IMR-90 (cell line): ENCODE measurements at regions not wholly inside any gene's neighbourhood (a gene's known extent, or its start where the extent isn't known, plus 50 kb on each side); places are given as distances from the start of the nearest gene placed in this dataset.

Source experiments
- ATAC-seq: fragments of 200-7000 bp; cut with Tn5 transposase; 2 replicates; pipeline ENCODE4 v1.9.1; 2020; ENCODE audit warnings: low read depth, mild to moderate bottlenecking, moderate library complexity
- BruUV-seq: library from RNA; stranded (reverse); fragments of 400-500 nt; replicated peaks from 2 replicates; lab custom pipeline; 2021; lab: Mats Ljungman, UMichigan
- CTCF ChIA-PET: fragments of 300-600 bp; formaldehyde crosslinking; extraction: SDS; loops from one replicate; lab custom pipeline; 2021; ENCODE audit warnings: antibody characterized with exemption; lab: Yijun Ruan, JAX
- POLR2A ChIA-PET: fragments of 300-600 bp; sonication (Branson Sonifier 250); formaldehyde crosslinking; loops from one replicate; lab custom pipeline; 2022; ENCODE audit warnings: antibody characterized with exemption; ENCODE audit not compliant: unreplicated experiment; lab: Charles Lee
- DNase-seq: peaks from one replicate; pipeline ENCODE4 v3.0.0; 2013
- H2AFZ ChIP-seq: replicated peaks from 2 replicates; pipeline ENCODE3; 2013; ENCODE audit warnings: low read length, mild to moderate bottlenecking; ENCODE audit not compliant: poor library complexity
- H2AK5ac ChIP-seq: 2 replicates; pipeline ENCODE4 v1.6.1; 2013; ENCODE audit warnings: low read depth, low read length, inconsistent platforms
- H2AK9ac ChIP-seq: replicated peaks from 2 replicates; pipeline ENCODE3; 2013; ENCODE audit warnings: mild to moderate bottlenecking, low read depth, low read length, moderate library complexity; ENCODE audit not compliant: poor library complexity
- H2BK120ac ChIP-seq: 2 replicates; pipeline ENCODE4 v1.6.1; 2013; ENCODE audit warnings: low read depth, low read length, inconsistent platforms
- H2BK15ac ChIP-seq: 3 replicates; pipeline ENCODE4 v1.6.1; 2013; ENCODE audit warnings: low read depth, low read length, inconsistent platforms
- H2BK20ac ChIP-seq: 2 replicates; pipeline ENCODE4 v1.6.1; 2013; ENCODE audit warnings: low read depth, mild to moderate bottlenecking, inconsistent platforms, low read length, moderate library complexity
- H2BK5ac ChIP-seq: 2 replicates; pipeline ENCODE4 v1.6.1; 2013; ENCODE audit warnings: mild to moderate bottlenecking, low read depth, low read length, inconsistent platforms; ENCODE audit not compliant: poor library complexity, severe bottlenecking
- H3K14ac ChIP-seq: replicated peaks from 2 replicates; pipeline ENCODE4 v1.6.1; 2013; ENCODE audit warnings: low read depth, low read length, inconsistent platforms
- H3K18ac ChIP-seq: 2 replicates; pipeline ENCODE4 v1.6.1; 2013; ENCODE audit warnings: low read depth, low read length, control low read depth
- H3K23ac ChIP-seq: 2 replicates; pipeline ENCODE4 v1.6.1; 2013; ENCODE audit warnings: low read depth, low read length, inconsistent platforms
- H3K27ac ChIP-seq: 2 replicates; pipeline ENCODE4 v1.5.1; 2013; ENCODE audit warnings: mild to moderate bottlenecking, control low read depth, low read length; ENCODE audit not compliant: insufficient read depth
- H3K27me3 ChIP-seq: 2 replicates; pipeline ENCODE4 v1.6.1; 2013; ENCODE audit warnings: low read length; ENCODE audit not compliant: control insufficient read depth, insufficient read depth
- H3K36me3 ChIP-seq: 2 replicates; pipeline ENCODE4 v1.6.1; 2013; ENCODE audit warnings: low read length, mixed read lengths; ENCODE audit not compliant: control insufficient read depth, insufficient read depth
- H3K4ac ChIP-seq: 2 replicates; pipeline ENCODE4 v1.6.1; 2013; ENCODE audit warnings: low read depth, low read length, inconsistent platforms
- H3K4me1 ChIP-seq: 2 replicates; pipeline ENCODE4 v1.6.1; 2013; ENCODE audit warnings: low read length, mixed read lengths; ENCODE audit not compliant: control insufficient read depth, insufficient read depth
- H3K4me2 ChIP-seq: 2 replicates; pipeline ENCODE4 v1.6.1; 2013; ENCODE audit warnings: low read depth, mild to moderate bottlenecking, control low read depth, low read length, moderate library complexity
- H3K4me3 ChIP-seq: 2 replicates; pipeline ENCODE4 v1.5.1; 2013; ENCODE audit warnings: low read depth, mild to moderate bottlenecking, control low read depth, low read length, moderate library complexity; ENCODE audit not compliant: insufficient read depth
- H3K56ac ChIP-seq: 2 replicates; pipeline ENCODE4 v1.6.1; 2013; ENCODE audit warnings: low read length, inconsistent platforms; ENCODE audit not compliant: insufficient read depth; ENCODE audit errors: extremely low read depth
- H3K79me1 ChIP-seq, 2 experiments: 2 replicates each; pipeline ENCODE4 v1.6.1; 2013; ENCODE audit warnings: low read length in 2 of 2, inconsistent platforms in 1 of 2, low read depth in 1 of 2
- H3K9ac ChIP-seq: 2 replicates; pipeline ENCODE4 v1.6.1; 2013; ENCODE audit warnings: low read depth, low read length, control low read depth
- H3K9me1 ChIP-seq: 2 replicates; pipeline ENCODE4 v1.6.1; 2013; ENCODE audit warnings: low read length, inconsistent platforms; ENCODE audit not compliant: insufficient read depth
- H3K9me3 ChIP-seq: 2 replicates; pipeline ENCODE4 v1.6.1; 2013; ENCODE audit warnings: low read length; ENCODE audit not compliant: control insufficient read depth, insufficient read depth
- H4K20me1 ChIP-seq: 2 replicates; pipeline ENCODE4 v1.6.1; 2013; ENCODE audit warnings: low read length, inconsistent platforms; ENCODE audit not compliant: insufficient read depth
- H4K5ac ChIP-seq: 2 replicates; pipeline ENCODE4 v1.6.1; 2013; ENCODE audit warnings: mild to moderate bottlenecking, low read depth, low read length, control low read depth
- H4K8ac ChIP-seq, 2 experiments: 2 replicates each; pipeline ENCODE4 v1.6.1; 2013; ENCODE audit warnings: low read depth in 2 of 2, low read length in 2 of 2, control low read depth in 1 of 2, inconsistent platforms in 1 of 2
- H4K91ac ChIP-seq: 2 replicates; pipeline ENCODE4 v1.6.1; 2013; ENCODE audit warnings: low read depth, low read length, inconsistent platforms; ENCODE audit not compliant: insufficient read depth
- CEBPB ChIP-seq: IDR thresholded peaks from 2 replicates; pipeline ENCODE4 v1.6.1; 2012; ENCODE audit warnings: low read depth, low read length, improper control_type of control experiment
- CHD1 ChIP-seq: IDR thresholded peaks from 2 replicates; pipeline ENCODE4 v1.6.1; 2012; ENCODE audit warnings: low read depth, low read length, improper control_type of control experiment
- FOS ChIP-seq: fragments of 150-350 bp; IDR thresholded peaks from 2 replicates; pipeline ENCODE4 v1.6.1; 2016; ENCODE audit warnings: low read depth, low read length
- MXI1 ChIP-seq: IDR thresholded peaks from 2 replicates; pipeline ENCODE4 v1.6.1; 2012; ENCODE audit warnings: low read depth, mild to moderate bottlenecking, low read length, moderate library complexity, borderline replicate concordance
- NFE2L2 ChIP-seq: fragments of 150-350 bp; IDR thresholded peaks from 2 replicates; pipeline ENCODE4 v1.6.1; 2016; ENCODE audit warnings: low read depth, mild to moderate bottlenecking, low read length
- RCOR1 ChIP-seq: IDR thresholded peaks from 2 replicates; pipeline ENCODE4 v1.6.1; 2012; ENCODE audit warnings: mild to moderate bottlenecking, low read length, improper control_type of control experiment; ENCODE audit not compliant: insufficient replicate concordance
- WGBS, 2 experiments: methylation state at CpG; one replicate each; pipeline versions ENCODE4 v1.1.5 to v1.1.7; 2013; ENCODE audit warnings: missing lambda C conversion rate in 2 of 2; ENCODE audit not compliant: insufficient read length in 1 of 2; ENCODE audit errors: extremely low coverage in 2 of 2; 5-methylcytosine and 5-hydroxymethylcytosine counted together
- dilution Hi-C: fragments of 300-500 bp; cut with HindIII; formaldehyde crosslinking; loops from one replicate; pipeline ENCODE4 v1.14.3; 2018; ENCODE audit warnings: low sequenced_read_pairs; ENCODE audit not compliant: unreplicated experiment
- in situ Hi-C: fragments of 300-500 bp; cut with MboI; formaldehyde crosslinking; loops from 3 replicates; pipeline ENCODE4 v1.14.3; 2019; ENCODE audit warnings: low sequenced_read_pairs, inconsistent platforms, mixed read lengths
- intact Hi-C: fragments of 100-400 bp; cut with micrococcal nuclease; formaldehyde crosslinking; loops from 2 replicates; pipeline ENCODE4 v1.10.0; 2022
- TF ChIP-seq, protein P1 (sequence below): fragments of 150-350 bp; IDR thresholded peaks from 2 replicates; pipeline ENCODE4 v1.6.1; 2016; ENCODE audit warnings: low read depth, mild to moderate bottlenecking, low read length, moderate library complexity, borderline replicate concordance

GRCh38 chr3:81965696-81966095 lies 204.3 kb upstream of the GBE1 start:
- Histone ChIP-seq H4K91ac (no peak overlapping the region), H2AFZ (no peak overlapping the region), H3K18ac (no peak overlapping the region), H3K4me1 (no peaks in the 10 kb centered on the region), H3K27ac (no peak overlapping the region), H2AK9ac (no peak overlapping the region), H2BK120ac (no peak overlapping the region), H3K9me3 (no peaks in the 10 kb centered on the region), H2BK5ac (no peak overlapping the region), H3K4me2 (no peak overlapping the region), H3K79me1 (no peaks in the 10 kb centered on the region), H4K8ac (no peak overlapping the region), H2BK15ac (no peak overlapping the region), H2AK5ac (no peak overlapping the region), H2BK20ac (no peak overlapping the region), H3K4me3 (no peak overlapping the region), H3K9ac (no peak overlapping the region), H3K27me3 (no peaks in the 10 kb centered on the region), H3K14ac (no peak overlapping the region), H3K4ac (no peak overlapping the region), H4K5ac (no peak overlapping the region), H3K9me1 (no peaks in the 10 kb centered on the region), H4K20me1 (no peaks in the 10 kb centered on the region), H3K36me3 (no peaks in the 10 kb centered on the region), H3K23ac (no peak overlapping the region), H3K56ac (no peak overlapping the region)
- in situ Hi-C loops, result no loop called here
- dilution Hi-C loops, result no loop called here
- POLR2A ChIA-PET, result no interaction called here
- TF ChIP-seq CEBPB (no peak), CHD1 (no peak), FOS (no peak), MXI1 (no peak), NFE2L2 (no peak), RCOR1 (no peak)
- TF ChIP-seq, protein P1, sequence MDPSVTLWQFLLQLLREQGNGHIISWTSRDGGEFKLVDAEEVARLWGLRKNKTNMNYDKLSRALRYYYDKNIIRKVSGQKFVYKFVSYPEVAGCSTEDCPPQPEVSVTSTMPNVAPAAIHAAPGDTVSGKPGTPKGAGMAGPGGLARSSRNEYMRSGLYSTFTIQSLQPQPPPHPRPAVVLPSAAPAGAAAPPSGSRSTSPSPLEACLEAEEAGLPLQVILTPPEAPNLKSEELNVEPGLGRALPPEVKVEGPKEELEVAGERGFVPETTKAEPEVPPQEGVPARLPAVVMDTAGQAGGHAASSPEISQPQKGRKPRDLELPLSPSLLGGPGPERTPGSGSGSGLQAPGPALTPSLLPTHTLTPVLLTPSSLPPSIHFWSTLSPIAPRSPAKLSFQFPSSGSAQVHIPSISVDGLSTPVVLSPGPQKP, result no peak
- no peak for ATAC-seq
- intact Hi-C loops, result no loop called here
- 0% methylated on average over 1 of the region's 2 CpGs; no CpG with 5 or more reads in 1 of the 2 experiments for WGBS, 2 experiments
- no TSS peak for BruUV-seq
- CTCF ChIA-PET, result no interaction called here
- no peak for DNase-seq
